ENCODE measurements at regions not wholly inside any gene's neighbourhood (a gene's known extent, or its start where the extent isn't known, plus 50 kb on each side); places are given as distances from the start of the nearest gene placed in this dataset.
A peak's percentile ranks its signal among the peaks of the same experiment; 100 is the strongest.

DNA sequence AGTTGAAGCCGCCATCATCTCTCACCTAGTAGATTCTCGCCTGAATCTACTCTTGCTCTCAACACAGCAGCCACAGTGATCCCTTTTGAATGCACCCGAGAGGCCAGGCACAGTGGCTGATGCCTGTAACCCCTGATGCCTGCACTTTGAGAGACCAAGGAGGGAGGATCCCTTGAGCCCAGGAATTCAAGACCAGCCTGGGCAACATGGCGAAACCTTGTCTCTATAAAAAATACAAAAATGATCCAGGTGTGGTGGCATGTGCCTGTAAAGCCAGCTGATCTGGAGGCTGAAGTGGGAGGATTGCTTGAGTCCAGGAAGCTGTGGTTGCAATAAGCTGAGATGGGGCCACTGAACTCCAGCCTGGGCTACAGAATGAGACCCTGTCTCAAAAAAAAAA lies 60.3 kb upstream of the EML4 start:
- DNase-seq: no peak

GRCh38 chr2:42109959-42110640 lies 59.1 kb upstream of the EML4 start:
- no peak for DNase-seq

- no peak for DNase-seq
These were observed 58.4 kb upstream of the EML4 start for GRCh38 chr2:42110641-42111322.

DNA sequence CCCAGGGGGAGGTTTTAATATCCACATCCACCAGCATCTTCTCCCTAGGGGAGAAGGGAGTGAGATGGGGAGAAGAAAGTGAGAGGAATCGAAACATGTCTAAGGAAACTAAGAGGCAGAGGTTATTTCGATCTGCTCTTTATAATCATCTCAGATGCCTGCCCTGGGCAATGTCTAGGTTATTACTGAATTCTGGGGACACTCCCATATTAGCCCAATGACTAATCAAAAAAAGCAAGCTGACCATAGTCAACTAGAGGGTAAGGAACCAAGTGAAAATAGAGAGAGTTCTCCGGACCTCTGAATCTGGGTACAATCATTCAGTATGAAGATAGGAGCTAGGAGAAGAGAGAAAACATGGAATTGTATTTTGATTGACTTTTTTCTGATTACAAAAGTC lies 56.7 kb upstream of the EML4 start:
- no peak for DNase-seq

DNA sequence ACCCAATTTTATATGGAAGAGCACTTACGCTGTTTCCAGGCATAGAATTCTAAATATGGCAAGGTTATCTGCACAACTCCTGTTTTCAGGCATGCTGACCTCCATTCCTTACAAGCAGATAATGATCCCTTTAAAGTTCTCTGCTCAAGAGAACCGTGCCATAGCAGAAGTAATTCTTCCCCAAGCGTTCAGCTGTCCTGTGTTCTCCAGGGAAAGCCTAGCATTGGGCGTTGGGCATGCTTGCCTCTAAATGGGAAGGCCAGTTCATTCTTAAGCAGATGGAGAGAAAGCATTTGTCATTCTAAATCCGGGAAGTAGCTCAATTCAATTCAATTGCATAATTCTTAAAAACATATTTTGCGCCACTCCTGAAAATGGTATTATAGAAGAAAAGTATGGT lies 55.7 kb upstream of the EML4 start:
- DNase-seq: no peak

DNA sequence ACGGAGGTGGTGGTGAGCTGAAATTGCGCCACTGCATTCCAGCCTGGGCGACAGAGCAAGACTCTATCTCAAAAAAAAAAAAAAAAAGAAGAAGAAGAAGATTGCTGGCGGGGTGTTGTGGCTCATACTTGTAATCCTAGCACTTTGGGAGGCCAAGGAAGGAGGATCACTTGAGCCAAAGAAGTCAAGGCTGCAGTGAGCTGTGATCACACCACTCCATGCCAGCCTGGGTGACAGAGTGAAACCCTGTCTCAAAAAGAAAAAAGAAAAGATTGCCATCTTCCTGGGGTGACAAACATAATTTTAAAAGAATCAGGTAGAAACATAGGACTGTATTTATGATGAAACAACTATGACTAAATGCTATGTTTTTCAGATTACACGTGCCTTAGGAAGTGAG lies 55.1 kb upstream of the EML4 start:
- DNase-seq: no peak

GRCh38 chr2:42115588-42115987 lies 53.6 kb upstream of the EML4 start:
- no peak for DNase-seq

DNA sequence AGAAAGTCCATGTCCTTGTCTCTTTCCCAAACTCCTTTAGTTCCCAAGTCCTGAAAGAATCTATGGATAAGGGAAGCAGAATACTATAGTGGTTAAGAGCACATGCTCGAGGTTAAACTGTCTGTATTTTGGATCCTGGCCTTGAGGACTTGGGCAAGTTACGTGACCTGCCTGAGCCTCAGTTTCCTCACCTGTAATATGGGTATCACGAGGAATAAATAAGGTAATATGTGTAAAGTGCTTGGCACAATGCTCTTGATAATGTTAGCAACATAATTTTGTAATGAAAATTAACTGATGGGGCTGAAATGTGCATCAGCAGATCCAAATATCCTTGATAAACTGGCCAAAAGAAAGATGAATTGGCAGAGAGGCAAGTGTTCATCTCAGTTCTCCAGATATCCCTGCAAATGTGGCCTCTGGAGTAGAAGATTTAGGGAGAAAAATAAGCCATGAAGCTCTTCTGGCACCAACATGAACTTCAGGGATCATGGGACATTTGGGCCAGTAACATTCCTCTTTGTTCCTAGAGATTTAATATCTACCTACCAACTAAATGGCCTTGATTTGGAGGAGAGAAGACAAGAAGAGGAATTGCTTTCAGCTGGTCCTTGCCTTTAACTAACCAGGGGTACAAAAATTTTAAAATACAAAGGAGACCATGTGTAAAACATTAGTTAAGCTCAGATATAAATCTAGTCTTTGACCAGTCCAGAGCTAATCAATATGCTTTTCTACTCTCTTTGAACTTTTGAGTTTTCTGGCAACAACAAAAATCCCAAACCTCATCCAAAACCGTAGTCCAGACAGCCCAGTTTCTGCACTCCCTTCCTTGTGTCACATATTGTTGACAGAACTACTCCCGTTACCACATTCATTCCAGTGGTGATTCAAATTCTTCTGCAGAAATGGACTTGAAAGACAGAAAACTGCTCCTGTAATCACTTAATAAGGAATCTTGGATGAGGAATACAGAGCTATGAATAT lies 52.7 kb upstream of the EML4 start:
- DNase-seq: no peak

GRCh38 chr2:42117182-42117579 lies 52.0 kb upstream of the EML4 start:
- DNase-seq: no peak

- peak; percentile 57 for DNase-seq
These were observed 51.0 kb upstream of the EML4 start for GRCh38 chr2:42117923-42118753.

DNA sequence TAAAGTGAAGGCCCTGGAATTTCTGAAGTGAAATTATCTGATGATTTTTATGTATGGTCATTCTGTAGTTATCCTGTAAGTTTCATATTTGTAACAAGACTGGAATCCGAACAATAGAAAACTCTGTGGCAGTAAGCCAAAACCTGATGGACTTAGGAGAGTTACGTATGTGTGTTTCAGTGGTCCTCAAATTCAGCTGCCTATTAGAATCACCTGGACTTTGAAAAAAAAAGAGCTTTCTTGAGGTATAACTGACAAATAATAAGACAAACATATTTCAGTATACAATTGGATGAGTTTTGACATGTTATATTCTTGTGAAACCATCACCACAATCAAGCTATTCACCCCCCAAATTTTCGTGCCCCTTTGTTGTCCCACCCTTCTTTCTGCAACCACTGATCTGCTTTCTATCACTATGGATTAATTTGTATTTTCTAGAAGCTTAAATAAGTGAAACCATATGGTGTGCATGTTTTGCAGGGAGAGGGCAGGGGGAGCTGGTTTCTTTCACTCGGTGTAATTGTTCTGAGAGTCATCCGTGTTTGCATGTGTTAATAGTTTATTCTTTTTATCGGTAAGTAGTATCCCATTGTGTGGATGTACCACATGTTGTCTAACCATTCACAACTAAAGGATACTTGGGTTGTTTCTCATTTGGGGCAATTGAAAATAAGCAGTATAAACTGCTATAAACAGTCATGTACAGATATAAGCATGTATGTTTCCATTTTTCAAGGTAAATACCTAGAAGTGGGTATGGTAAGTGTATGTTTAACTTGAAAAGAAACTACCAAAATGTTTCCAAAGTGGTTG lies 50.2 kb upstream of the EML4 start:
- no peak for DNase-seq
